ENCODE measurements at regions not wholly inside any gene's neighbourhood (a gene's known extent, or its start where the extent isn't known, plus 50 kb on each side); places are given as distances from the start of the nearest gene placed in this dataset.

DNA sequence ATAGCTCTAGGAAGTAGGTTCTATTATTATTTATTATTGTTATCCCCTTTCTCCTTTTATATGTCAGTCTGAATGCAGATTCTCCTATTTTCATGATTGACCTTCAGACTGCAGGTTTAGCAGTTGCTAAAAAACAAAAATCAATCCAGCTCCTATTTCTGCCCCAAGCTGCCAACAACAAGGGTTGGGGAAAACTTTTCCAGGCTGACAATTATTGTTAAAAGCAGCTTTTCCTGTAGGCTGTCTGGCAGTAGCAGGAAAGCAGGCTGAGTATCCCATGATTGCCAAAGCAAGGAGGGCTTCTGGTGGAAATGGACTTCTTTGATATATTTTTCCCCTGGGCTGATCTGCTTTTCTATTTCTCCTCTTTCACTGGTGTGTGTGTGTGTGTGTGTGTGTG, 78.0 kb upstream of the CTLA4 start:
- DNase-seq (ENCODE audit: low read depth, low spot score), result no peak

GRCh38 chr2:203790134-203790852, 77.3 kb upstream of the CTLA4 start:
- no peak for DNase-seq (ENCODE audit: low read depth, low spot score)

- no peak for DNase-seq (ENCODE audit: low read depth, low spot score)
Observed at GRCh38 chr2:203796248-203797010, 71.1 kb upstream of the CTLA4 start.

DNA sequence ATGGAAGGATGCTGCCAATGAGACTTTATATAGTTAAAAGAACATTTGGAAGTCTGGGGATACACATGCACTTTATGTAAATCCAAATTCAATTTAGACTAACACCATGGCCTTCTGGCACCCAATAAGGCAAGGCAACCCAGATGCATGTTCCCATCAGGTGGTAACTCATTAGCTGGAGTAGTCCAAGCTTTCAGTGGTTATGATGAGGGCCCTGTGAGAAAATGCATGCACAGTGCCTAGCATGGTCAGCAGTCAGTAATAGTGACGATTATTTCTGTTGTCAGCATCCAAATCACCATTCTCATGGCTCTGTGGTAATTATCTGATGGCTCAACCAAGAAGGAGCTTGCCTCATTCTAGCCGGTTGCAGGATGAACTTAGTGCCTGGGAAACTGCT, 70.3 kb upstream of the CTLA4 start:
- no peak for DNase-seq (ENCODE audit: low read depth, low spot score)

DNA sequence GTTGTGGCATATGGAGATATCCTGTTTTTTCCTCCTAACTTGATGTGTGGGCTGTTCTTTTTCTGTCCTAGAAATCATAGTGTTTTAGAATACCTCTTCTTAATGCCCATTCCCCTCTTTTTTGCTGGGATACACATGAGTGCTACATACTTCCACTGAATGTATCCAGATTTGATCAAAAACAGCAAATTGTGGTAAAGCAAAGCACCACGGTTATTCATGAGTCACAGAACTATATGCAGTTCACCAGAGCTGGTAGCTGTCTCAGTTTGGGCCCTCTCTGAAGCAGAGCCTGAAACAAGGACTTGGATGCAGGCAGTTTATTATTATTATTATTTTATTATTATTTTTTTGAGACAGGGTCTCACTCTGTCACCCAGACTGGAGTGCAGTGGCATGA, 69.9 kb upstream of the CTLA4 start:
- no peak for DNase-seq (ENCODE audit: low read depth, low spot score)

- no peak for DNase-seq (ENCODE audit: low read depth, low spot score)
Observed at GRCh38 chr2:203798296-203799087, 69.1 kb upstream of the CTLA4 start.

GRCh38 chr2:203799908-203800307, 67.7 kb upstream of the CTLA4 start:
- no peak for DNase-seq (ENCODE audit: low read depth, low spot score)

GRCh38 chr2:203800783-203801182, 66.8 kb upstream of the CTLA4 start:
- DNase-seq (ENCODE audit: low read depth, low spot score), result no peak

DNA sequence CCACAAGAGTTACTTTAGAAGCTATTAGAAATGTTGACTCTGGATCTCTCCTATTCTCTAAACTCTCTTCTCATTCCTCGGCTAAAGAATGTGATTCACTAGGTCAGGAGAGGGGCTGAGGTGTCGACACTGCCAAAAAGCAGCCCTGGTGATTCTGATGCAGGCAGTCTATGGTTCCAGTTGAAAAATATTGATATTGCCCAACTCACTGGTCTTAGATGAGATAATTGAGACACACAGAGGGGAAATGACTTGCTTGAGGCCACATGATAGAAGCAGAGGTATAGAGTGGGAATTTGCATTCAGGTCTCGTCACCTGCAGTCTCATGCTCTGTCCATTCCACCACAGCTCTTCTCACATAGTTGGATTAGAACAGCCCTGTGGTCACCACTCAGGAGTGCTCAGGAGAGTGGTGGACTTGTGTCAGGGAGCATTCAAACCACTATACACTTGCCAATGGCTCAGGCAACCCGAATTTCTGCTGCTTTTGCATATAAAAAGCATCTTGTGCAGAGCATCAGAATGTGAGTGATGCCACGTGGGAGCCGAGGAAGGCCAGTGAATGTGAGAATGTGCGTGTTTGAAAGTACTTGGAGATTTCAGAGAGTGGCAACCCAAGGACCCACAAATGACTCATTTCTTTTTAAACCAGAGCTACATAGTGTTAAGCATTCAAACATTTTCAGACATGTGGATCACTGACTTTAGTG, 65.1 kb upstream of the CTLA4 start:
- DNase-seq (ENCODE audit: low read depth, low spot score), result no peak

GRCh38 chr2:203803053-203803429, 64.5 kb upstream of the CTLA4 start:
- no peak for DNase-seq (ENCODE audit: low read depth, low spot score)

GRCh38 chr2:203804070-203804469, 63.5 kb upstream of the CTLA4 start:
- no peak for DNase-seq (ENCODE audit: low read depth, low spot score)

GRCh38 chr2:203804764-203805485, 62.6 kb upstream of the CTLA4 start:
- no peak for DNase-seq (ENCODE audit: low read depth, low spot score)

DNA sequence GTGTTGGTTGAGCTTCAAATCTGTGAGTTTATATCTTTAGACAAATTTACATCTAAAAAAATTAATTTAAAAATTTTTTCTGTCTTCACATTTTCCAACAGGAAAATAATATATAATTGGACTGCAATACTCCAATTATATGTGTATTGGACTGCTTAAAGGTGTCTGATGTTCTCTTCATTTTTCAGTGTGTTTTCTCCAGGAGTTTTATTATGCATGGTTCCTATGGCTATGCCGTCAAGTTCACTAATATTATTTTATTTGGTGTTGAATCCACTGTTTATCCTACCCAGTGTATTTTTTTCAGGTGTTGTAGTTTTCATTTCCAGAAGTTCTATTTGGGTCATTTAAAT, 62.1 kb upstream of the CTLA4 start:
- DNase-seq (ENCODE audit: low read depth, low spot score), result no peak

- no peak for DNase-seq (ENCODE audit: low read depth, low spot score)
Observed at GRCh38 chr2:203806761-203807160, 60.8 kb upstream of the CTLA4 start.

DNA sequence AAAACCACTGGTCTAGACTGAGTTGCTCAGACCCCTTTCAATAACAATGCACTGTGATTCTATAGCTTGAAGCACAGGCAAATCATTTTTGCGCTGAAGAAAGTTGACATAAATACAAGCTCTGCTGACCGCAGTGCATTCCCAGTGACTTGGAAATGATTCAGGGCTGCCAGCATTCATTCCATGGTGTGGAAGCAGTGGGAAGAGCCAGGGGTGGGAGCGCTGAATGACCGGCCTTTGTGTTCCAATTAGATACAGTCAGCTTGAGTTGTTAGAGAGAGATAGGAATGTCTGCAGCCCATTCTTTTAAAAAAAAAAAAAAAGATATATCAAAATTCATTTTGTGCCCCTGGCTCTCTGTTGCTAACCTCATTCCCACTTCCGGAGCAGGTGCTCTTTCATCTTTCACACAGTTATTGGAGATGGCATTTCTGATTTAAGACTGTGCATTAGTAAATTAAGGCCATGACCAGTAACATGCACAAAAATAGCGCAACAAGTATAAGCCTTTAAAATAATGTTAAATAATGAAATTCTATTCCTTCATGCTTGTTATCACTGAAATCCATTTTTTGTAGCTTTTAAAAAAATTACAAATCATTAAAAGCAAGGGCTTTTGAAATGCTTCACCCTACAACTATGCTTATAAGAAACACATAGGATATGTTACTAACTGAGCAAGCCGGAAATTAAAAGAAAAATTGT, 59.4 kb upstream of the CTLA4 start:
- no peak for DNase-seq (ENCODE audit: low read depth, low spot score)

DNA sequence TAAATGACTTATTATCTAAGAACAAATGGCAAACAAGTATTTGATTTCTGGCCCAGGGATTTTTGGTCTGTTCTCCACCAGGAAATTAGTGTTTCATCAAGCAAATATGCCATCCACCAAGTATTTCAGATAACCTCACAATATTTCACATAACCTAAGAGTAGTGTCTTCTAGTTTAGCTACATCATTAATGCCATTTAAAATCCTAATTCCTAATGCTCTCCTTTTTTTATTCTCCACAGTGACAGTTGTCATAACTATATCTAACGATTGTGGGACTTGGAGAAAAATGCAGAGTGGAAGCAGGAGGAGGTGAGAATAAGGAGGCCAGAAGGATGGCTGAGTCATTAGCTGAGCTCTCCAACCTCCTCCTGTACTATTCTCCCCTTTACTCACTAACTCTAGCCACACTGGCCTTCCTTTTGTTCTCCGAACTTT, 58.5 kb upstream of the CTLA4 start:
- DNase-seq (ENCODE audit: low read depth, low spot score), result no peak

GRCh38 chr2:203809991-203810510, 57.5 kb upstream of the CTLA4 start:
- DNase-seq (ENCODE audit: low read depth, low spot score), result no peak

GRCh38 chr2:203811491-203812221, 55.9 kb upstream of the CTLA4 start:
- no peak for DNase-seq (ENCODE audit: low read depth, low spot score)

DNA sequence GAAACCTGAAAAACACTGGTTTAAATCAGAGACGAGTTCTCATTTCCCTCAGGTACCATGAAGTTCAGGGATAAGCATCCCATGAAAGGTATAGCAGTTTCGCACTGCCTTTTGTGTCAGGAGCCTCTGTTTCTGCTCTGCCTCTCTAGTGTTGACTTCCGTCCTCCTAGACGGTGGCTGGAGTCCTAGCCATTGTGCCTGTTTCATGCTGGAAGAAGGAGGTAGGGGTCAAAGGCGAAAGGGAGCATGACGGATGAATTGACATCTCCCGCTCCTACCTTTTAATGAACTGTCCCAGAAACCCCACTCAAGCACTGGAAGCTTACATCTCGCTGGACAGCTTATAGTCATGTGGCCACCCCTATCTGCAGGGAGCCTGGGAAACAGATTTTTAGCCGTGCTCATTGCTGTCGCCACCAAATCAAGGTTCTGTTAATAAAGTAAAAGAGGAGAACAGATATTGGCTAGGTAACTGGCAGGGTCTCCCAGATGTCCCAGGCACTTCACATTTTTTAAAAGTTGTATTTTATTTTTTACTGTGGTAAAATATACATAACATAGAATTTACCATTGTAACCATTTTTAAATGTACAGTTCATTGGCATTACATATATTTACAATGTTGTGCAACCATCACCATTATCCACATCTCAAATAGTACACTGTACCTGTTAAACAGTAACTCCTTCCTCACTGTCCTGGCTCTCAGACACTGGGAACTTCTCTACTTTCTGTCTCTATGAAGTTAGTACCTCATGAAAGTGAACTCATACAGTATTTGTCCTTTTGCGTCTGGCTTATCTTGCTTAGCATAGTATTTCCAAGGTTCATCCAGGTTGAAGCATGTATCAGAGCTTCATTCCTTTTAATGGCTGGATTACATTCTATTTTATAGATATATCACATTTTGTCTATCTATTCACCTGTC, 55.0 kb upstream of the CTLA4 start:
- DNase-seq (ENCODE audit: low read depth, low spot score), result no peak

Data from iPS DF 19.7 (cell line).